NB4 (cell line): ENCODE measurements at regions not wholly inside any gene's neighbourhood (a gene's known extent, or its start where the extent isn't known, plus 50 kb on each side); places are given as distances from the start of the nearest gene placed in this dataset.

Source experiments
- MYC ChIP-seq: IDR thresholded peaks from 2 replicates; pipeline ENCODE4 v1.6.1; 2011; ENCODE audit warnings: low read depth, low read length
- POLR2A ChIP-seq: IDR thresholded peaks from 2 replicates; pipeline ENCODE4 v1.6.1; 2011; ENCODE audit warnings: mild to moderate bottlenecking; ENCODE audit not compliant: insufficient read length; ENCODE audit errors: extremely low read depth
- TF ChIP-seq, protein P1 (sequence below): IDR thresholded peaks from one replicate; pipeline ENCODE4 v1.5.1; 2012; ENCODE audit warnings: low read depth, low read length
- TF ChIP-seq, protein P2 (sequence below): IDR thresholded peaks from 2 replicates; pipeline ENCODE4 v1.6.1; 2011; ENCODE audit warnings: low read depth, low read length

GRCh38 chr9:82761956-82762355, 301.0 kb downstream of the RASEF start:
- TF ChIP-seq, protein P1, sequence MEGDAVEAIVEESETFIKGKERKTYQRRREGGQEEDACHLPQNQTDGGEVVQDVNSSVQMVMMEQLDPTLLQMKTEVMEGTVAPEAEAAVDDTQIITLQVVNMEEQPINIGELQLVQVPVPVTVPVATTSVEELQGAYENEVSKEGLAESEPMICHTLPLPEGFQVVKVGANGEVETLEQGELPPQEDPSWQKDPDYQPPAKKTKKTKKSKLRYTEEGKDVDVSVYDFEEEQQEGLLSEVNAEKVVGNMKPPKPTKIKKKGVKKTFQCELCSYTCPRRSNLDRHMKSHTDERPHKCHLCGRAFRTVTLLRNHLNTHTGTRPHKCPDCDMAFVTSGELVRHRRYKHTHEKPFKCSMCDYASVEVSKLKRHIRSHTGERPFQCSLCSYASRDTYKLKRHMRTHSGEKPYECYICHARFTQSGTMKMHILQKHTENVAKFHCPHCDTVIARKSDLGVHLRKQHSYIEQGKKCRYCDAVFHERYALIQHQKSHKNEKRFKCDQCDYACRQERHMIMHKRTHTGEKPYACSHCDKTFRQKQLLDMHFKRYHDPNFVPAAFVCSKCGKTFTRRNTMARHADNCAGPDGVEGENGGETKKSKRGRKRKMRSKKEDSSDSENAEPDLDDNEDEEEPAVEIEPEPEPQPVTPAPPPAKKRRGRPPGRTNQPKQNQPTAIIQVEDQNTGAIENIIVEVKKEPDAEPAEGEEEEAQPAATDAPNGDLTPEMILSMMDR: no peak
- no peak for TF ChIP-seq POLR2A
- TF ChIP-seq, protein P2, sequence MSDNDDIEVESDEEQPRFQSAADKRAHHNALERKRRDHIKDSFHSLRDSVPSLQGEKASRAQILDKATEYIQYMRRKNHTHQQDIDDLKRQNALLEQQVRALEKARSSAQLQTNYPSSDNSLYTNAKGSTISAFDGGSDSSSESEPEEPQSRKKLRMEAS: no peak
- TF ChIP-seq MYC: no peak
